ENCODE measurements at regions not wholly inside any gene's neighbourhood (a gene's known extent, or its start where the extent isn't known, plus 50 kb on each side); places are given as distances from the start of the nearest gene placed in this dataset.

- H3K4me3 ChIP-seq (ENCODE audit: low read depth, low read length) = no peak overlapping the region
- no peak for TF ChIP-seq CTCF (IDR thresholded peaks at IDR 0.05; ENCODE audit: low read depth, low read length)
Observed at GRCh38 chr5:69000216-69000919, 93.4 kb upstream of the SLC30A5 start.

GRCh38 chr5:69000949-69001348 lies 92.9 kb upstream of the SLC30A5 start:
- TF ChIP-seq CTCF (IDR thresholded peaks at IDR 0.05; ENCODE audit: low read depth, low read length) = no peak
- no peak overlapping the region for H3K4me3 ChIP-seq (ENCODE audit: low read depth, low read length)

- H3K4me3 ChIP-seq (ENCODE audit: low read depth, low read length) = no peak overlapping the region
- no peak for TF ChIP-seq CTCF (IDR thresholded peaks at IDR 0.05; ENCODE audit: low read depth, low read length)
Observed at GRCh38 chr5:69001627-69002026, 92.2 kb upstream of the SLC30A5 start.

GRCh38 chr5:69004127-69004526 lies 89.7 kb upstream of the SLC30A5 start:
- no peak overlapping the region for H3K4me3 ChIP-seq (ENCODE audit: low read depth, low read length)
- TF ChIP-seq CTCF (IDR thresholded peaks at IDR 0.05; ENCODE audit: low read depth, low read length) = no peak

- no peak overlapping the region for H3K4me3 ChIP-seq (ENCODE audit: low read depth, low read length)
- TF ChIP-seq CTCF (IDR thresholded peaks at IDR 0.05; ENCODE audit: low read depth, low read length) = no peak
Observed at GRCh38 chr5:69004676-69005075, 89.1 kb upstream of the SLC30A5 start.

GRCh38 chr5:69006030-69006429 lies 87.8 kb upstream of the SLC30A5 start:
- TF ChIP-seq CTCF (IDR thresholded peaks at IDR 0.05; ENCODE audit: low read depth, low read length) = no peak
- no peak overlapping the region for H3K4me3 ChIP-seq (ENCODE audit: low read depth, low read length)

GRCh38 chr5:69007163-69007562 lies 86.7 kb upstream of the SLC30A5 start:
- TF ChIP-seq CTCF (IDR thresholded peaks at IDR 0.05; ENCODE audit: low read depth, low read length) = no peak
- H3K4me3 ChIP-seq (ENCODE audit: low read depth, low read length) = no peak overlapping the region
